Prostate gland (tissue), 2 donors: ENCODE measurements at regions not wholly inside any gene's neighbourhood (a gene's known extent, or its start where the extent isn't known, plus 50 kb on each side); places are given as distances from the start of the nearest gene placed in this dataset.

Experiments used
- DNase-seq: peaks from one replicate; pipeline ENCODE4 v3.0.0-alpha.2; 2019; ENCODE audit warnings: low spot score
- H3K27ac ChIP-seq, 2 donors: fragments of 200-600 bp; sonication (generic); 2 replicates each; pipeline ENCODE4 v1.5.1; 2017 to 2019
- H3K27me3 ChIP-seq: fragments of 200-600 bp; sonication (generic); replicated peaks from 2 replicates; pipeline ENCODE4 v1.5.1; 2019; ENCODE audit not compliant: insufficient read depth
- H3K36me3 ChIP-seq, 2 donors: fragments of 200-600 bp; sonication (generic); 1 replicate in 1 of 2; 2 replicates in 1 of 2; pipeline versions ENCODE4 v1.5.1 to v1.8.1; 2017 to 2019
- H3K4me1 ChIP-seq: fragments of 200-600 bp; sonication (generic); replicated peaks from 2 replicates; pipeline ENCODE4 v1.5.1; 2019
- H3K4me3 ChIP-seq, 2 donors: fragments of 200-600 bp; sonication (generic); 2 replicates each; pipeline ENCODE4 v1.5.1; 2017 to 2019
- H3K9me3 ChIP-seq: fragments of 200-600 bp; sonication (generic); 2 replicates; pipeline ENCODE4 v1.5.1; 2017
- POLR2A ChIP-seq: fragments of 450-650 bp; IDR thresholded peaks from one replicate; pipeline ENCODE4 v1.6.1; 2016; ENCODE audit warnings: antibody characterized with exemption, mild to moderate bottlenecking
- POLR2AphosphoS5 ChIP-seq: sonication (generic); formaldehyde crosslinking; IDR thresholded peaks from one replicate; pipeline ENCODE4 v1.6.1; 2017; ENCODE audit warnings: antibody characterized with exemption
- WGBS: methylation state at CpG from one replicate; pipeline ENCODE4 v1.1.5; 2018; 5-methylcytosine and 5-hydroxymethylcytosine counted together
- intact Hi-C: fragments of 100-400 bp; cut with DNase I; formaldehyde crosslinking; loops from one replicate; pipeline ENCODE4 v1.14.2; 2022
- TF ChIP-seq, protein P1 (sequence below), 4 experiments: fragments of 200-600 bp in 2 of 4; fragments of 450-650 bp in 2 of 4; sonication (generic) in 2 of 4; IDR thresholded peaks; 1 replicate in 3 of 4; 2 replicates in 1 of 4; pipeline ENCODE4 v1.5.1; 2016 to 2019; ENCODE audit warnings: antibody characterized with exemption in 4 of 4, mild to moderate bottlenecking in 2 of 4, moderate library complexity in 2 of 4

- Histone ChIP-seq H3K4me3 (no peak overlapping the region), H3K4me1 (no peaks in the 10 kb centered on the region), H3K36me3 (no peaks in the 10 kb centered on the region), H3K27me3 (no peaks in the 10 kb centered on the region), H3K27ac (no peak overlapping the region), H3K9me3 (no peaks in the 10 kb centered on the region)
- TF ChIP-seq, protein P1, sequence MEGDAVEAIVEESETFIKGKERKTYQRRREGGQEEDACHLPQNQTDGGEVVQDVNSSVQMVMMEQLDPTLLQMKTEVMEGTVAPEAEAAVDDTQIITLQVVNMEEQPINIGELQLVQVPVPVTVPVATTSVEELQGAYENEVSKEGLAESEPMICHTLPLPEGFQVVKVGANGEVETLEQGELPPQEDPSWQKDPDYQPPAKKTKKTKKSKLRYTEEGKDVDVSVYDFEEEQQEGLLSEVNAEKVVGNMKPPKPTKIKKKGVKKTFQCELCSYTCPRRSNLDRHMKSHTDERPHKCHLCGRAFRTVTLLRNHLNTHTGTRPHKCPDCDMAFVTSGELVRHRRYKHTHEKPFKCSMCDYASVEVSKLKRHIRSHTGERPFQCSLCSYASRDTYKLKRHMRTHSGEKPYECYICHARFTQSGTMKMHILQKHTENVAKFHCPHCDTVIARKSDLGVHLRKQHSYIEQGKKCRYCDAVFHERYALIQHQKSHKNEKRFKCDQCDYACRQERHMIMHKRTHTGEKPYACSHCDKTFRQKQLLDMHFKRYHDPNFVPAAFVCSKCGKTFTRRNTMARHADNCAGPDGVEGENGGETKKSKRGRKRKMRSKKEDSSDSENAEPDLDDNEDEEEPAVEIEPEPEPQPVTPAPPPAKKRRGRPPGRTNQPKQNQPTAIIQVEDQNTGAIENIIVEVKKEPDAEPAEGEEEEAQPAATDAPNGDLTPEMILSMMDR (IDR thresholded peaks at IDR 0.05), result no peak
- TF ChIP-seq POLR2AphosphoS5, result no peak
- TF ChIP-seq POLR2A, result no peak
- intact Hi-C loops, result no loop called here
- no peak for DNase-seq
- WGBS, result 46% methylated on average over 9 of the region's 9 CpGs
These were observed 130.8 kb downstream of the LYPLAL1 start for GRCh38 chr1:219304227-219305226.

GRCh38 chr1:219302697-219303096, 129.0 kb downstream of the LYPLAL1 start:
- Histone ChIP-seq H3K4me3 (no peak overlapping the region), H3K27ac (no peak overlapping the region), H3K4me1 (no peaks in the 10 kb centered on the region), H3K36me3 (no peaks in the 10 kb centered on the region), H3K27me3 (no peaks in the 10 kb centered on the region), H3K9me3 (no peaks in the 10 kb centered on the region)
- DNase-seq, result no peak
- WGBS, result 52% methylated on average over 1 of the region's 1 CpG
- intact Hi-C loops, result no loop called here
- no peak for TF ChIP-seq POLR2AphosphoS5
- TF ChIP-seq, protein P1 (IDR thresholded peaks at IDR 0.05), result no peak
- no peak for TF ChIP-seq POLR2A

- intact Hi-C loops, result loop anchor here (5.0 to 10.0 kb wide), 2 partner anchors 127 to 255 kb away; partner anchors contain the start of gene LYPLAL1
- Histone ChIP-seq H3K27me3 (no peaks in the 10 kb centered on the region), H3K4me3 (no peak overlapping the region), H3K4me1 (no peaks in the 10 kb centered on the region), H3K9me3 (no peaks in the 10 kb centered on the region), H3K27ac (peak overlapping the region in 1 of 2 donors; percentile 10), H3K36me3 (no peaks in the 10 kb centered on the region)
- no peak for TF ChIP-seq POLR2A
- no peak for TF ChIP-seq POLR2AphosphoS5
- TF ChIP-seq, protein P1 (IDR thresholded peaks at IDR 0.05), result no peak
- DNase-seq, result no peak
- 85% methylated on average over 4 of the region's 4 CpGs for WGBS
These were observed 125.7 kb downstream of the LYPLAL1 start for GRCh38 chr1:219299420-219299819.

GRCh38 chr1:219298571-219299148, 125.0 kb downstream of the LYPLAL1 start:
- no peaks in the 10 kb centered on the region for H3K27me3 ChIP-seq
- H3K36me3 ChIP-seq, result no peaks in the 10 kb centered on the region
- peak overlapping the region; percentile 53 to 56 for H3K27ac ChIP-seq
- H3K9me3 ChIP-seq, result no peaks in the 10 kb centered on the region
- no peak overlapping the region for H3K4me3 ChIP-seq
- intact Hi-C loops, result loop anchor here (5.0 to 10.0 kb wide), 2 partner anchors 126 to 256 kb away; partner anchors contain the start of gene LYPLAL1
- DNase-seq, result no peak
- no peaks in the 10 kb centered on the region for H3K4me1 ChIP-seq
- WGBS, result 42% methylated on average over 4 of the region's 4 CpGs
- TF ChIP-seq POLR2AphosphoS5, result no peak
- TF ChIP-seq, protein P1 (IDR thresholded peaks at IDR 0.05), result no peak
- no peak for TF ChIP-seq POLR2A
